ENCODE measurements at regions not wholly inside any gene's neighbourhood (a gene's known extent, or its start where the extent isn't known, plus 50 kb on each side); places are given as distances from the start of the nearest gene placed in this dataset.
"Not testable (repeated sequence)": the region's sequence is repeated elsewhere in the genome, so short reads cannot be mapped to it uniquely, and the experiment has no call there.

DNA sequence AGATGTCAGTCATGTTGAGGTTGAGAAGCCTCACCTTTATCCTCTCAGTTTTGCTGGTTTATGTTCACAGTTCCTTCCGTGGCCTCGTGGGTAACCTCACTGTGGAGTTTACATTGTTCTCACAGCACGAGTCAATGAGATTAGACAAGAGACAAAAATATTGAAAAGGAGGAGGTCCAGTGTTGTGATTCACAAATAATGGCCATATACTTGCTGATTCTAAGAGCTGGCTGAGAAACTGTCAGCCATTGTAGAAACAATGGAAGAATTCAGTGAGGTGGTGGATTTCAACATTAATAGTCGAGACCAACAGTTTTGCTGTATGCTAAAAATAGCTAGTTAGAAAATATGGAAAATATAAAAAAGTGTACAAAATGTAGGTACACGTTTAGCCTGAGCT lies 176.4 kb upstream of the WSCD1 start:
- H3K4me3 ChIP-seq (ENCODE audit: low read depth, low read length), result no peak overlapping the region
- H3K36me3 ChIP-seq (replicated peaks), result no peaks in the 10 kb centered on the region
- TF ChIP-seq CTCF (IDR thresholded peaks at IDR 0.05; ENCODE audit: low read depth, low read length, missing control alignments), result no peak
- no peaks in the 10 kb centered on the region for H3K27me3 ChIP-seq (replicated peaks)
- DNase-seq, result no peak
- no peak overlapping the region for H3K27ac ChIP-seq
- in situ Hi-C loops (cut with HindIII; ENCODE audit: low pct_ligation_motif_present, low sequenced_read_pairs), result no loop called here

- no peak overlapping the region for H3K27ac ChIP-seq
- in situ Hi-C loops (cut with HindIII; ENCODE audit: low pct_ligation_motif_present, low sequenced_read_pairs), result no loop called here
- no peaks in the 10 kb centered on the region for H3K27me3 ChIP-seq (replicated peaks)
- H3K4me3 ChIP-seq (ENCODE audit: low read depth, low read length), result no peak overlapping the region
- H3K36me3 ChIP-seq (replicated peaks), result no peaks in the 10 kb centered on the region
- DNase-seq, result no peak
- no peak for TF ChIP-seq CTCF (IDR thresholded peaks at IDR 0.05; ENCODE audit: low read depth, low read length, missing control alignments)
Observed at GRCh38 chr17:5895276-5895675, 174.9 kb upstream of the WSCD1 start.

DNA sequence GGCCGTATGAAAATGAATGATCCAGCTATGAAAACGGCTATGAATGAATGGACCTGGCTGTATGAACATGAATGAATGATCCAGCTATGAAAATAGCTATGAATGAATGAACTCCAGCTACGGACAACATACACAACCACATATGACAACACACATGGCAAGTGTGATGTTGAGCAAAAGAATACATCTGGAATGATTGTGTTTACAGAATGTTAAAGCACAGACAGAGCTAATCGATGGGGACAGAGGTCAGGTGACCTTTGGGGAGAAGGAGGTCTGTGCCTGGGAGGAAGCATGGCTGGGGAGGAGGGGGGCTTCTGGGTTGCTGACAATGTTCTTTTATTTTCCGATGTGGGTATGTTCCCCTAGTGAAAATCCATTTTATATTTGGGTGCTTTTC lies 174.0 kb upstream of the WSCD1 start:
- no peak for TF ChIP-seq CTCF (IDR thresholded peaks at IDR 0.05; ENCODE audit: low read depth, low read length, missing control alignments)

DNA sequence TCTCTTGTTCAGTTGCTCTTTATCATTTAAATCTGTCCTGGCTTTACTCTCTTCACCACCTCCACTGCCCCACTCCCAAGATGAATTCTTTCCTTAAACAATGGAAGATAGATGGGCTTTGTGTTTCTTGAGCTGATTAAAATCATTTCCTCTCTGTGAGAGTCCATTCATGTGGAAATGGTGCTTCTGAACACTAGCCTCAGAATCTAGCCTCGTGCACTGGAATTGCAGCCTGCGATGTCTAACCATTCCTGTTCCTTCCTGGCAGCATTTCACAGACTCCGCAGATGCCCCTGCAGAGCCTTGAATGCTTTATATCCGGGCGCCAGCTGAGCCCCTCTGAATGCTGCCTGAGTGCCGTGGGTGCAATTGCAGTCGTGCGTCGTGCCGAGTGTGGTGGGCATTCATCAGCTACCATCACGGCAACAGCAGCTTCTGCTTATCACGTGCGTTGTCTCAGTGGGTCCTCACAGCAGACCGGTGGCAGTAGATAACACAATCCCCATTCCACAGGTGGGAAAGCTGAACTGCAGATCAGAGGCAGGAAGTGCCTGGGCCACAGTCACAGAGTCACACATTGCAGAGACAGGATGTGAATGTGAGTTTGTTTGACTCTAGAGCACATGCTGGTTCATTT lies 172.8 kb upstream of the WSCD1 start:
- no peak overlapping the region for H3K4me3 ChIP-seq (ENCODE audit: low read depth, low read length)
- TF ChIP-seq CTCF (IDR thresholded peaks at IDR 0.05; ENCODE audit: low read depth, low read length, missing control alignments), result no peak
- H3K36me3 ChIP-seq (replicated peaks), result no peaks in the 10 kb centered on the region
- H3K27ac ChIP-seq, result no peak overlapping the region
- in situ Hi-C loops (cut with HindIII; ENCODE audit: low pct_ligation_motif_present, low sequenced_read_pairs), result no loop called here
- no peak for DNase-seq
- no peaks in the 10 kb centered on the region for H3K27me3 ChIP-seq (replicated peaks)

More for the DNA sequence above, 174.0 kb upstream of the WSCD1 start:
- no peak overlapping the region for H3K4me3 ChIP-seq (ENCODE audit: low read depth, low read length)
- no peaks in the 10 kb centered on the region for H3K27me3 ChIP-seq (replicated peaks)
- no peak overlapping the region for H3K27ac ChIP-seq
- no peaks in the 10 kb centered on the region for H3K36me3 ChIP-seq (replicated peaks)
- DNase-seq, result no peak
- in situ Hi-C loops (cut with HindIII; ENCODE audit: low pct_ligation_motif_present, low sequenced_read_pairs), result no loop called here

GRCh38 chr17:5897981-5898380 lies 172.2 kb upstream of the WSCD1 start:
- H3K27me3 ChIP-seq (replicated peaks); H3K27ac ChIP-seq; in situ Hi-C loops (cut with HindIII; ENCODE audit: low pct_ligation_motif_present, low sequenced_read_pairs): not testable (repeated sequence)

DNA sequence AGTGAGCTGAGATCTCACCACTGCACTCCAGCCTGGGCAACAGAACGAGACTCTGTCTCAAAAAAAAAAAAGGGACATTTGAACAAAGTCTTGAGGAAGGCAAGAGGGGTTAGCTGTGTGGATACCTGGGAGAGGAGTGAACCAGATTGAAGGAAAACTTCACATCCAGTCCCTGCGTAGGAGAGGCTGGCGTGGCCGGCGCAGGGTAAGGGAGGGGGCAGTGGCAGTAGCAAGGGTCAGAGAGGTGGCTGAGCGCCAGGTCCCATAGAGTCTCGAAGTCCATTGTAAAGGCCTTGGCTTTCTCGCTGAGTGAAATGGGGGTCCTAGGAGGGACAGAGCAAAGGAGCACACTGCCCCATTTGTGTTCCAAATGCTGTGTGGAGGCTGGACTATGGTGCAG lies 171.8 kb upstream of the WSCD1 start:
- Histone ChIP-seq H3K27ac (no peak overlapping the region), H3K36me3 (replicated peaks) (no peaks in the 10 kb centered on the region)
- in situ Hi-C loops (cut with HindIII; ENCODE audit: low pct_ligation_motif_present, low sequenced_read_pairs), result no loop called here

More at GRCh38 chr17:5897981-5898380, 172.2 kb upstream of the WSCD1 start:
- not testable (repeated sequence) for H3K36me3 ChIP-seq (replicated peaks); DNase-seq; H3K4me3 ChIP-seq (ENCODE audit: low read depth, low read length)

More for the DNA sequence above, 171.8 kb upstream of the WSCD1 start:
- no peak for TF ChIP-seq CTCF (IDR thresholded peaks at IDR 0.05; ENCODE audit: low read depth, low read length, missing control alignments)
- DNase-seq, result no peak
- Histone ChIP-seq H3K27me3 (replicated peaks) (no peaks in the 10 kb centered on the region), H3K4me3 (ENCODE audit: low read depth, low read length) (no peak overlapping the region)
